OCI-LY1 (cell line): ENCODE measurements at regions not wholly inside any gene's neighbourhood (a gene's known extent, or its start where the extent isn't known, plus 50 kb on each side); places are given as distances from the start of the nearest gene placed in this dataset.
"Not testable (repeated sequence)": the region's sequence is repeated elsewhere in the genome, so short reads cannot be mapped to it uniquely, and the experiment has no call there.

Experiments used
- EZH2 ChIP-seq: fragments of 200-600 bp; sonication (generic), shearing (Covaris generic); IDR thresholded peaks from 2 replicates; pipeline ENCODE4 v1.8.0; 2017; ENCODE audit warnings: borderline replicate concordance, mixed run types, mild to moderate bottlenecking, antibody characterized with exemption, low read length, moderate library complexity, mixed read lengths
- TF ChIP-seq, protein P1 (sequence below): fragments of 200-600 bp; sonication (generic), shearing (Covaris generic); IDR thresholded peaks from 2 replicates; pipeline ENCODE4 v1.5.1; 2017; ENCODE audit warnings: mild to moderate bottlenecking, antibody characterized with exemption, low read length, moderate library complexity, mixed read lengths

DNA sequence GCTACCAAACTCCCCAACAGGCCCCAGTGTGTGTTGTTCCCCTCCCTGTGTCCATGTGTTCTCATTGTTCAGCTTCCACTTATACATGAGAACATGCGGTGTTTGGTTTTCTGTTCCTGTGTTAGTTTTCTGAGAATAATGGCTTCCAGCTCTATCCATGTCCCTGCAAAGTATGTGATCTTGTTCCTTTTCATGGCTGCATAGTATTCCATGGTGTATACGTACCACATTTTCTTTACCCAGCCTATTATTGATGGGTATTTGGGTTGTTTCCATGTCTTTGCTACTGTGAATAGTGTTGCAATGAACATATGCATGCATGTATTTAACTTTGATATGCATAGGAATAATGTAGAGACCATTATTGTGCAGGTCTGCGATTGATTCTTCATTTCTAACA, 847.4 kb upstream of the ZEB2 start:
- TF ChIP-seq, protein P1, sequence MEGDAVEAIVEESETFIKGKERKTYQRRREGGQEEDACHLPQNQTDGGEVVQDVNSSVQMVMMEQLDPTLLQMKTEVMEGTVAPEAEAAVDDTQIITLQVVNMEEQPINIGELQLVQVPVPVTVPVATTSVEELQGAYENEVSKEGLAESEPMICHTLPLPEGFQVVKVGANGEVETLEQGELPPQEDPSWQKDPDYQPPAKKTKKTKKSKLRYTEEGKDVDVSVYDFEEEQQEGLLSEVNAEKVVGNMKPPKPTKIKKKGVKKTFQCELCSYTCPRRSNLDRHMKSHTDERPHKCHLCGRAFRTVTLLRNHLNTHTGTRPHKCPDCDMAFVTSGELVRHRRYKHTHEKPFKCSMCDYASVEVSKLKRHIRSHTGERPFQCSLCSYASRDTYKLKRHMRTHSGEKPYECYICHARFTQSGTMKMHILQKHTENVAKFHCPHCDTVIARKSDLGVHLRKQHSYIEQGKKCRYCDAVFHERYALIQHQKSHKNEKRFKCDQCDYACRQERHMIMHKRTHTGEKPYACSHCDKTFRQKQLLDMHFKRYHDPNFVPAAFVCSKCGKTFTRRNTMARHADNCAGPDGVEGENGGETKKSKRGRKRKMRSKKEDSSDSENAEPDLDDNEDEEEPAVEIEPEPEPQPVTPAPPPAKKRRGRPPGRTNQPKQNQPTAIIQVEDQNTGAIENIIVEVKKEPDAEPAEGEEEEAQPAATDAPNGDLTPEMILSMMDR = not testable (repeated sequence)
- not testable (repeated sequence) for TF ChIP-seq EZH2
